ENCODE measurements at regions not wholly inside any gene's neighbourhood (a gene's known extent, or its start where the extent isn't known, plus 50 kb on each side); places are given as distances from the start of the nearest gene placed in this dataset.

DNA sequence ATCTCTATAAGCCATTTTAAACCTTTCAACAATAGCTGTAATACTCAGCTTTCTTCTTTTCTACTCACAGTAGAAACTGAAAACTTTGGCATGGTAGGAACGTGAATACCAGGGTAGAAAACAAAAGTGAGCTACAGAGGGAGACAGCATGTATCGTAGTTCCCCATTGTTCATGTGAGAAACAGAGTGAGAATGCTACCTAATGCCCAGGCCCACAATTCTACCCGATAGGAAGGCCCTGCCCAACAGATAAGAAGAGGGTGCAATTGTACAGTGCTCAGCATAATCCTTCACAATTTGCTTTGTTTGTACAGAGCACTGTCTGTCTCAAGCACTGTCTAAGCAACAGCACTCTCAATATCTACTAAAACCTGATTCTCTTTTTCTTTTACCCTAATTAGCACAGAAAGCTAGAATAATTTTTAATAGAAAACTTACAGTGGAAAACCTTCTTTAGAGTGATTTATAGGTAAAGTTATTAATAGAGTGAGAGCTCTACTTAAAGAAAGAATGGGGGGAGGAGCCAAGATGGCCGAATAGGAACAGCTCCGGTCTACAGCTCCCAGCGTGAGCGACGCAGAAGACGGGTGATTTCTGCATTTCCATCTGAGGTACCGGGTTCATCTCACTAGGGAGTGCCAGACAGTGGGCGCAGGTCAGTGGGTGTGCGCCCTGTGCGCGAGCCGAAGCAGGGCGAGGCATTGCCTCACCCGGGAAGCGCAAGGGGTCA is 322.3 kb downstream of the EFNB2 start:
- intact Hi-C loops (cut with DNase I), result no loop called here
- DNase-seq (no peak), ATAC-seq (no peak)
- Histone ChIP-seq H3K27ac (no peak overlapping the region), H3K4me3 (no peak overlapping the region), H3K27me3 (peaks cover 0 to 5% (median 0%) of the 10 kb centered on the region in 7 donors), H3K9me3 (no peaks in the 10 kb centered on the region), H3K4me1 (no peaks in the 10 kb centered on the region), H3K36me3 (no peaks in the 10 kb centered on the region)
- TF ChIP-seq, protein P1, sequence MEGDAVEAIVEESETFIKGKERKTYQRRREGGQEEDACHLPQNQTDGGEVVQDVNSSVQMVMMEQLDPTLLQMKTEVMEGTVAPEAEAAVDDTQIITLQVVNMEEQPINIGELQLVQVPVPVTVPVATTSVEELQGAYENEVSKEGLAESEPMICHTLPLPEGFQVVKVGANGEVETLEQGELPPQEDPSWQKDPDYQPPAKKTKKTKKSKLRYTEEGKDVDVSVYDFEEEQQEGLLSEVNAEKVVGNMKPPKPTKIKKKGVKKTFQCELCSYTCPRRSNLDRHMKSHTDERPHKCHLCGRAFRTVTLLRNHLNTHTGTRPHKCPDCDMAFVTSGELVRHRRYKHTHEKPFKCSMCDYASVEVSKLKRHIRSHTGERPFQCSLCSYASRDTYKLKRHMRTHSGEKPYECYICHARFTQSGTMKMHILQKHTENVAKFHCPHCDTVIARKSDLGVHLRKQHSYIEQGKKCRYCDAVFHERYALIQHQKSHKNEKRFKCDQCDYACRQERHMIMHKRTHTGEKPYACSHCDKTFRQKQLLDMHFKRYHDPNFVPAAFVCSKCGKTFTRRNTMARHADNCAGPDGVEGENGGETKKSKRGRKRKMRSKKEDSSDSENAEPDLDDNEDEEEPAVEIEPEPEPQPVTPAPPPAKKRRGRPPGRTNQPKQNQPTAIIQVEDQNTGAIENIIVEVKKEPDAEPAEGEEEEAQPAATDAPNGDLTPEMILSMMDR (IDR thresholded peaks at IDR 0.05), result no peak
- WGBS, 2 donors, result 92 to 93% methylated on average over 18 of the region's 18 CpGs

DNA sequence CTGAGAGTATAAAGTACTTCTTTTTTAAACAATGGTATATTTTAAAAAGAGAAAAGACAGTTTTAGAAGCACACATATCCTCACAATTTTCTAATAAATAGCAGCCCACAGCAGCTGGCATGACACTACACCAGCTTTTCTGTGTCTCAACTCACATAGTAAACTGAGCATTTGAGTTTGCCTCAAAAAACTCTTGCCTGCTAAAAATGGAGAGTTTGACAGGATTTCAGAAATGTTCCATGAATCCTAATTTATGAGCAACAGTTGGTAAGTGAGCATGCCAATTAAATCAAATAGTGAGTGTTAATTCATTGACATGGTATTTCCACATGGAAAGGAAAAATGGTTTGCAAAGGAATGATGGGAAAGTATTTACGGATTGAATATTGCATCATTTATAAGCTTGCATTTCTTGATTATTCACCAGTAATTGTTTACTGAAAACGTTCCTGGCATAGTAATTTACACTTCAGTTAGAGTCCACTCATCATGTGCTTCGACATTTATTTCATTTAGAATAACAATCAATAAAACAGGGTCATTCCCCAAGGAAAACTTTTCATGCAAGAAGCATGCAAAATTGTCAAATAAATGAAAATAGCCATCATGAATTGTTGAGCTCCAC is 323.0 kb downstream of the EFNB2 start:
- WGBS, 2 donors, result 85 to 92% methylated on average over 3 of the region's 3 CpGs
- intact Hi-C loops (cut with DNase I), result no loop called here
- Histone ChIP-seq H3K4me1 (no peaks in the 10 kb centered on the region), H3K27ac (no peak overlapping the region), H3K9me3 (no peaks in the 10 kb centered on the region), H3K36me3 (no peaks in the 10 kb centered on the region), H3K27me3 (peaks cover 0 to 5% (median 0%) of the 10 kb centered on the region in 7 donors), H3K4me3 (no peak overlapping the region)
- TF ChIP-seq, protein P1 (IDR thresholded peaks at IDR 0.05), result no peak
- DNase-seq, result no peak
- no peak for ATAC-seq

DNA sequence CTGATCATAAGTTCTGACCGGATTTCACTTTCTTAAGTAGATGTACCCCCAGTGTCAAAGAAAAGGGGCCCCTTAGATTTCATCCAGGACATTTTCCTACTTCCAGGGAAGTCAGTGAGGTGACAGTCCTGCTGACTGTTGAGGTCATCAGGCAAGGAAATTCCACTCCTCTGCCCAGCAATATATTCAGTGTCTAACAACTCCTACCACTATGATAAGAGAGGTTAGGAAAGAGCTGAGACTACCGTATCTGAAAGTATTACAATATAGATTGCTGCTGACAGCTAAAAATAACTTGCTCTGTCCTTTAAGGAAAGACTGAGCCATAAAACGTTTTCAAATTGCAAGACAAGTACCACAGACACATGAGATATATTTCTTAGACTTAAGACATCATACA is 325.1 kb downstream of the EFNB2 start:
- intact Hi-C loops (cut with DNase I), result no loop called here
- no peaks in the 10 kb centered on the region for H3K9me3 ChIP-seq
- H3K27me3 ChIP-seq, result peaks cover 0 to 5% (median 0%) of the 10 kb centered on the region in 7 donors
- no peaks in the 10 kb centered on the region for H3K4me1 ChIP-seq
- no peak for DNase-seq
- WGBS, 2 donors, result 34 to 35% methylated on average over 3 of the region's 3 CpGs
- no peak overlapping the region for H3K27ac ChIP-seq
- H3K4me3 ChIP-seq, result no peak overlapping the region
- no peak for ATAC-seq
- H3K36me3 ChIP-seq, result no peaks in the 10 kb centered on the region
- TF ChIP-seq, protein P1 (IDR thresholded peaks at IDR 0.05), result no peak

DNA sequence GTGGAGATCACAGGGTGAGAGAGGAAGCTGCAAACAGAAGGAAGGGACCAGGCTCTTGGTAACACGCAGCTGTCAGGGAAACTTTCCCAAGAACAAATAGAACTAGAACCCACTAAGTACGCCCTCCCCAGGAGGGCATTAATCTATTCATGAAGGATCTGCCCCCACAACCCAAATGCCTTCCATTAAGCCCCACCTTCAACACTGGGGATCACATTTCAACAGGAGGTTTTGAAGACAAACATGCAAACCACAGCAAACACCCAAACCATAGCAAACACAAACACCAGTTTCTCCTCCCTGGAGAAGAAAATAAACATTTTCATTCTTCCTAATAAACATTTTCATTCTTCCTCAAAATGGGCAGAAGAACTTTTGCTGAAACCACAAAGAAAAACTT is 329.6 kb downstream of the EFNB2 start:
- H3K27ac ChIP-seq, result no peak overlapping the region
- no peaks in the 10 kb centered on the region for H3K4me1 ChIP-seq
- no peaks in the 10 kb centered on the region for H3K9me3 ChIP-seq
- TF ChIP-seq, protein P1 (IDR thresholded peaks at IDR 0.05), result no peak
- ATAC-seq (no peak), DNase-seq (no peak)
- no peak overlapping the region for H3K4me3 ChIP-seq
- WGBS, 2 donors, result 83 to 89% methylated on average over 2 of the region's 2 CpGs
- H3K27me3 ChIP-seq, result no peaks in the 10 kb centered on the region
- H3K36me3 ChIP-seq, result no peaks in the 10 kb centered on the region
- intact Hi-C loops (cut with DNase I), result no loop called here
